Mammary epithelial cell (primary cell): ENCODE measurements at regions not wholly inside any gene's neighbourhood (a gene's known extent, or its start where the extent isn't known, plus 50 kb on each side); places are given as distances from the start of the nearest gene placed in this dataset.

Experiments
- CTCF ChIP-seq, 2 donors: IDR thresholded peaks in 1 of 2; conservative IDR thresholded peaks in 1 of 2; 2 replicates each; pipeline ENCODE4 v1.5.1; 2011 to 2012; ENCODE audit warnings: inconsistent platforms in 2 of 2, low read length in 2 of 2, mild to moderate bottlenecking in 2 of 2, control low read depth in 1 of 2, low read depth in 1 of 2; ENCODE audit not compliant: insufficient read depth in 1 of 2; ENCODE audit errors: extremely low read depth in 1 of 2
- EZH2 ChIP-seq: IDR thresholded peaks from 2 replicates; pipeline ENCODE4 v1.6.1; 2012; ENCODE audit warnings: low read length, inconsistent platforms, borderline replicate concordance

- TF ChIP-seq CTCF (conservative IDR thresholded peaks at IDR 0.05 in 1 of 2, IDR thresholded peaks at IDR 0.05 in 1 of 2; ENCODE audit: extremely low read depth in 1 of 2, insufficient read depth in 1 of 2, low read depth in 1 of 2, low read length in 2 of 2) (no peak), EZH2 (no peak)
These were observed 74.9 kb upstream of the PCDH19 start for GRCh38 chrX:100484971-100485370.
